H1 (cell line): ENCODE measurements at regions not wholly inside any gene's neighbourhood (a gene's known extent, or its start where the extent isn't known, plus 50 kb on each side); places are given as distances from the start of the nearest gene placed in this dataset.

Source experiments
- FOSL1 ChIP-seq: IDR thresholded peaks from 2 replicates; pipeline ENCODE4 v1.6.1; 2011; ENCODE audit warnings: mild to moderate bottlenecking, low read depth, low read length, moderate library complexity; ENCODE audit not compliant: insufficient read depth

DNA sequence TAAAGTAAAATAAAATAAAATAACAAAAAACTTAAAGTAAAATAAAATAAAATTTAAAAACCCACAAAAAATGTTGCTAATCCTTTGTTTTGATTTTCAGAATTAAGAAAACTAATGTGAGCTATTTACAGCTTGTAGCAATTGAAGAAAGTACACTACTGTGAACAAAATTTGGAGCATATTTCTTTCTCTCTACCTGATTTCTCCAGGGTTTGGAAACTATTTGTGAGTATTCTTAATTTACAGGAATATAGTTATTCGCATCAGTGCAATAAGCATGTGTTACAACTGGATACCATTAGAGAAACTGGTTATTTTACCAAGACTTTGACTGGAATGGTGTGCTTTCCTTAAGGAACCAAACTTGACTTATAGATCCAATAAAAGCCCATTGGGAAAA lies 86.1 kb upstream of the CNOT2 start (continued):
- no peak for TF ChIP-seq FOSL1
